ENCODE measurements at regions not wholly inside any gene's neighbourhood (a gene's known extent, or its start where the extent isn't known, plus 50 kb on each side); places are given as distances from the start of the nearest gene placed in this dataset.
"Not testable (repeated sequence)": the region's sequence is repeated elsewhere in the genome, so short reads cannot be mapped to it uniquely, and the experiment has no call there.

- no peak for DNase-seq (ENCODE audit: low spot score)
These were observed 141.1 kb downstream of the NDUFA12 start for GRCh38 chr12:94862421-94862820.

GRCh38 chr12:94856324-94856723 is 147.2 kb downstream of the NDUFA12 start:
- no peak for DNase-seq (ENCODE audit: low spot score)

GRCh38 chr12:94855853-94856252 is 147.6 kb downstream of the NDUFA12 start:
- DNase-seq (ENCODE audit: low spot score) = no peak

- no peak for DNase-seq (ENCODE audit: low spot score)
These were observed 152.0 kb downstream of the NDUFA12 start for GRCh38 chr12:94851396-94852028.

- no peak for DNase-seq (ENCODE audit: low spot score)
These were observed 154.0 kb downstream of the NDUFA12 start for GRCh38 chr12:94849411-94849976.

- DNase-seq (ENCODE audit: low spot score) = no peak
These were observed 154.5 kb downstream of the NDUFA12 start for GRCh38 chr12:94848966-94849365.

GRCh38 chr12:94845110-94845509 is 158.4 kb downstream of the NDUFA12 start:
- no peak for DNase-seq (ENCODE audit: low spot score)

GRCh38 chr12:94844452-94844851 is 159.0 kb downstream of the NDUFA12 start:
- DNase-seq (ENCODE audit: low spot score) = no peak

- no peak for DNase-seq (ENCODE audit: low spot score)
These were observed 161.4 kb downstream of the NDUFA12 start for GRCh38 chr12:94841904-94842610.

- DNase-seq (ENCODE audit: low spot score) = no peak
These were observed 162.3 kb downstream of the NDUFA12 start for GRCh38 chr12:94841177-94841576.

GRCh38 chr12:94839347-94839746 is 164.2 kb downstream of the NDUFA12 start:
- no peak for DNase-seq (ENCODE audit: low spot score)

GRCh38 chr12:94836952-94837670 is 166.4 kb downstream of the NDUFA12 start:
- not testable (repeated sequence) for DNase-seq (ENCODE audit: low spot score)

GRCh38 chr12:94834036-94834625 is 169.4 kb downstream of the NDUFA12 start:
- DNase-seq (ENCODE audit: low spot score) = no peak

- DNase-seq (ENCODE audit: low spot score) = peak; percentile 76
These were observed 170.5 kb downstream of the NDUFA12 start for GRCh38 chr12:94832780-94833681.

GRCh38 chr12:94832105-94832504 is 171.4 kb downstream of the NDUFA12 start:
- no peak for DNase-seq (ENCODE audit: low spot score)

- no peak for DNase-seq (ENCODE audit: low spot score)
These were observed 172.3 kb downstream of the NDUFA12 start for GRCh38 chr12:94831081-94831751.

GRCh38 chr12:94829552-94829951 is 173.9 kb downstream of the NDUFA12 start:
- DNase-seq (ENCODE audit: low spot score) = no peak

GRCh38 chr12:94819011-94819410 is 168.7 kb upstream of the TMCC3 start:
- no peak for DNase-seq (ENCODE audit: low spot score)

GRCh38 chr12:94817695-94818075 is 167.3 kb upstream of the TMCC3 start:
- DNase-seq (ENCODE audit: low spot score) = no peak

- not testable (repeated sequence) for DNase-seq (ENCODE audit: low spot score)
These were observed 166.8 kb upstream of the TMCC3 start for GRCh38 chr12:94817201-94817600.

GRCh38 chr12:94816746-94817145 is 166.4 kb upstream of the TMCC3 start:
- not testable (repeated sequence) for DNase-seq (ENCODE audit: low spot score)

Data from ecto neural progenitor cell (in vitro differentiated cells).